Umbilical cord (tissue), 1 donor: ENCODE measurements at regions not wholly inside any gene's neighbourhood (a gene's known extent, or its start where the extent isn't known, plus 50 kb on each side); places are given as distances from the start of the nearest gene placed in this dataset.
A peak's percentile ranks its signal among the peaks of the same experiment; 100 is the strongest.
"Not testable (repeated sequence)": the region's sequence is repeated elsewhere in the genome, so short reads cannot be mapped to it uniquely, and the experiment has no call there.

Source experiments
- DNase-seq: peaks from one replicate; pipeline ENCODE4 v3.0.0-alpha.2; 2015; ENCODE audit warnings: low spot score

DNA sequence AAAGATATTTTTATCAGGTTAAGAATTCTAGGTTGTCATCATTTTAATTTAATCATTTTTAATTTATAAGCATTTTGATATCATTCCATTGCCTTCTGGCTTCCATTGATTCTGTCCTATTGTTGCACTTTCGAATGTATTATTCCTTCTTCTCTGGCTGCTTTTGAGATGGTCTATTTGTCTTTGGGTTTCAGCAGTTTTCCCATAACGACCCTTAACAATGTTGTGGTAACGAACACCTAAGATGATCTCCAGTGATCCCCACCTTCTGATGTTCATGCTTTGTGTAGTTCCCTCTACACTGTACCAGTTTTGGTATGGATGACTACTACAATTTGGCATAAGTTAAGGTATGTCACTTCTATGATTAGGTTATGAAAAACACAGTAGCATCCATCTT, 59.9 kb downstream of the MINAR1 start:
- DNase-seq, result no peak

DNA sequence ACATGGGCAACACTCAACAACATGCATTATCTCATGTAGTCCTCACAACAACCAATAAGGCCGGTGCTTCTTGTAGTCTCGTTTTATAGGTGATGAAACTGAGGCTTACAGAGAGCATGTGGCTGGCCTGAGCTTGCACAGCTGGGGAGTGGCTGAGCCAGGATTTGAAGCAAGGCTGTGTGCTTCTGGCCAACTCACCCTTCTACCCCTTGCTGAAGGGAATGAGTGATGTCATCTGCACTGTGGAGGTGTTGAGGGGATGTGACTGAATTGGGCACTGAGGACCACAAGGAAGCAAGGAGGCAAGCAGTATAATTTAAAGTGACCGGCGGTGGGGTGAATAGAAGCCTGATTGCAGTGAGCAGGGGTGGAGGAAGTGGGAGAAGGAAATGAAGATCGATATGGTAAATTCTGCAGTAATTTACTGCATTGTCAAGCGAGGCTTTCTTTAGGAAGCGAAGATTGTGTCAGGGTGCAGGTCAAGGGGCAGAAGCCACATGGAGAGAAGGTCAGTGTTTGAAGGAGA, 62.3 kb downstream of the MINAR1 start:
- peak; percentile 13 for DNase-seq

DNA sequence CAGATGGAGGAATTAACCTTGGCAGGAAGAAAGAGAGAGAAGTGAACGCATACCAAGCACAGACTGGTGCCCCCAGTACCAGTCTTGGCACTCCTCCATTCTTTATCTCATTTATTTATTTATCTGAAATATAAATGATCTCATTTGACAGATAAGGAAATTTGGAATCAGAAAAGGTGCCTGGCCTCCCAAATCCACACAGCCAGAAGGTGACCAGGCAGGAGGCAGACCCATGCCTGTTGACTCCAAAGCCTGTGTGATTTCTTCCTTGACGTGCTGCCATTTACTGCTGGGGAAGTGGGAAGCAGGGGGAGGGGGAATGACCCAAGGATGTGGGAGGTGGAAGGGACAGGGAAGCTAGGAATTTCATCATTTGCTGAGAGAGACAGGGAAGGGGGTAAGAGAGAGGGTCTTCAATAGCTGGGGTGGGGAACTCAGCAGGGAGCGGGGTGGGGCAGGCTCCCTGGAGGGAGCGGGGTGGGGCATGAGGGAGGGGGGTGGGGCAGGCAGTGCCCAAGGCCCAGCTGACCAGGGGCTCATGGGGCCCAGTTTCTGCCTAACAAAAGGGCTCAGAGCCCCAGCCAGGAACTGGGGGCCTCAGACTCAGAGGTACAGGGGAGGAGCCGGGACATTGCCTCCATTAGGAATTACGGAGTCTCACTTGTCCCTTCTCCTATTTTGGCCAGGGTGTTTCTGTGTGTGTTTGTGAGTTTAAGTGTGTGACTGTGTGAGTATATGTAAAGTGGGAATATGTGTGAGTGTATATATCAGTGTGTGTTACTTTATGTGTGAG, 63.0 kb downstream of the MINAR1 start:
- no peak for DNase-seq

DNA sequence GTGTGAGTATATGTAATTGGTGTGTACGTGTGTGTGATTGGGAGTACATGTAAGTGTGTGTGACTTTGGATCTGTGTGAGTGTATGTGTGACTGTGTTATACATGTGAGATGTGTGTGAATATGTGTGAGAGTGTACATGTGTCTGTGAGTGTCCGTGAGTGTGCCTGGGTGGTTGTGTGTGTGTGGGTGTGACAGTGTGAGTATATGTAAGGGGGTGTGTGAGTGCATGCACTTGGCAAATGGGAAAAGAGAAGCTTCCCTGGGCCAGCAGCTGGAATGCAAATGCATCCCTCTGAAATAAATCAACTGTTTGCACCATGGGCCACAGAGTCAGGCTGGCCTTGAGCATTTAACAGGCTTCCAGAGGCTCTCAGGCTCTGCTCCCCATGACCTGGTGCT, 63.6 kb downstream of the MINAR1 start:
- DNase-seq, result no peak

DNA sequence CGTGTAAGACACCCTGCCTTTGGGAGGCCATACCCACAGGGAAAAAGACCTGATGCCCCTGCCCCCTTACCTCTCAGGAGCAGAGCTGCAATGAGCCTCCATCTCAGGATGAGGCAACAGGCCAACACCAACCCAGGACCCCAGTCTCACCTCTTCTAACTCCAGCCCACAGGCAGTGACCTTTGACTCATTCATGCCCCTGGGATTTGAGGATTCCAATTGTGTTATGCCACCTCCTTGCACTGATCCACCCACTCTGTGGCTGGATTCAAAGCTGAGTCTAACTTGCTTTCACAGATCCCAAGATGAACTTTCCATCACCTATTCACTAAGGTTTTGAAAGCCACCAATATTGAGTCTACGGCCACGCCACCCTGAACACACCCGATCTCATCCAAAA, 64.7 kb downstream of the MINAR1 start:
- no peak for DNase-seq

DNA sequence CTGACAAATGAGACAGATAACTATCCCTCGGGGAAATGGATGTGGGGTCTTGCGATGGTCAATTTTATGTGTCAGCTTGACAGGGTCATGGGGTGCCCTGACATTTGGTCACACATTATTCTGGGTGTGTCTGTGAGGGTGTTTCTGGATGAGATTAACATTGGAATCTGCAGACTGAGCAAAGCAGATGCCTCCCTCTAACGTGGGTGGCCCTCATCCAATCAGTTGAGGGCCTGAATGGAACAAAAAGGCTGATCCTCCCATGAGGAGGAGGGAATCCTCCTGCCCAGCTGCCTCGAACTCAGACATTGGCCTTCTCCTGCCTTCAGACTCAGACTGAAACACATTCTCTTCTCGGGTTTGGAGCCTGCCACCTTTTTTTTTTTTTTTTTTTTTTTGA, 69.0 kb downstream of the MINAR1 start:
- DNase-seq, result no peak

DNA sequence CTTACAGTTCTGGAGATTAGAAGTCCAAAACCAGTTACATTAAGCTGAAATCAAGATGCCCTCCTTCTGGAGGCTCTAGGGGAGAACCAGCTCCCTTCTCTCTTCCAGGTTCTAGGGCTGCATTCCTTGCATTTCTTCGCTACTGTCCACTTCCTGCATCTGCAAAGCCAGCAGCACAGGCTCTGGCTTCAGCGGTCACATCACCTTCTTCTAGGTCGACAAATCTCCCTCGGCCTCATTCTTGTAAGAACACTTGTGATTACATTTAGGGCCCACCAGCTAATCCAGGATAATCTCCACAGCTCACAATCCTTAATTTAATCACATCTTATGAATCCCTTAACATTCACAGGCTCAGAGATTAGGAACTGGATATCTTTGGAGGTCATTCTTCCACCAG, 73.8 kb downstream of the MINAR1 start:
- no peak for DNase-seq

DNA sequence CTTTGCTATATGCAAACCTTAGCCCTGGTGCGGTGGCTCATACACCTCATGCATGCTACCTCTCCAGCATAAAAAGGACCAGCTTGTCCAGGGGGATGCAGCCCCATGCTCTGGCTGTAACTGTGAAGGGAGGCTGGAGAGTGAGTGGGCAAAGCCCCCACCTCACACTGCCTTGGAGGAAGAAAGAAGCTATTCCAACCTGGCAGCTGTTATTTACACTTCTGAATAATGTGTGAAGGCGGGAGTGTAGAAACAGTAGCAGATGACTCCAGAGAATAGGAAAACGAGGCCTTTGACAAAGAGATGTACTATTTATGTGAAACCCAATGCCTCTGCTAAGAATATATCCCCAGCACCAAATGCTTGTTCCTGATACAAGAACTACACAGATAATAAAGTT, 80.7 kb downstream of the MINAR1 start:
- DNase-seq, result not testable (repeated sequence)

DNA sequence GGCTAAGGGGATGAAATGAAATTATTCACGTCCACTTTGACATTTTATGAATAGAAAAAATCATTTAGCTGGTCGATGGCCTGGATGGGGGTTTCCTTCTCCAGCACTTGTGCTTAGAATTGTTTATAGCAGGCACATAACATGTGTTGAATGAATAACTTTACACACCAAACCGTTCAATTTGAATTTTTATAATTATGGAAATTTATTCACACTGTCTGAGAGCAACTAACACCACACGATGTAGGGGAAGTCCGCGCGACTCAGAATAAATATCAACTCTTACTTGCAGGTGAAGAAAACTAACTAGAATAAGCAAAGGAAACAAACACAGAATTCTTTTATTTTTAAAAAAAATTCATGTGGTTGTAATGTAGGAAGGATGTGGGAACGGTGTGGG, 81.3 kb downstream of the MINAR1 start:
- DNase-seq, result no peak

DNA sequence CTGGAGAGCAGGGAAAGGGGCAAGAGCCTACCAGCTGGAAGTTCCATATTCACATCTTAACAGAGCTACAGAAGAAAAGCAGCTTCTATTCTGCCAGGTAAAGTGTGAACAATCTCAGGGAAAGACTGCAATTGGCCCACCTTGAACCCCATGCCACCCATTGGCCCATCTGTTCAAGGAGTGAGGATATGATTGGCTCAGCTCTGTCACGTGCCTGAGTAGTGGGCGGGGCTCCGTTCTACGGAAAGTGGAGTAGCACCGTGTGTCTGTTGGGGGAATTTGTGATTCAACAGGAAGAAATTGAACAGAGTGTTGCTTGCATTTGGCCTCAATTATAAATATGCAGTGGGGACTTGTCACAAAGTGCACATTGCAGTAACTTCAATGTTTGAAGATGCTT, 81.8 kb downstream of the MINAR1 start:
- no peak for DNase-seq

DNA sequence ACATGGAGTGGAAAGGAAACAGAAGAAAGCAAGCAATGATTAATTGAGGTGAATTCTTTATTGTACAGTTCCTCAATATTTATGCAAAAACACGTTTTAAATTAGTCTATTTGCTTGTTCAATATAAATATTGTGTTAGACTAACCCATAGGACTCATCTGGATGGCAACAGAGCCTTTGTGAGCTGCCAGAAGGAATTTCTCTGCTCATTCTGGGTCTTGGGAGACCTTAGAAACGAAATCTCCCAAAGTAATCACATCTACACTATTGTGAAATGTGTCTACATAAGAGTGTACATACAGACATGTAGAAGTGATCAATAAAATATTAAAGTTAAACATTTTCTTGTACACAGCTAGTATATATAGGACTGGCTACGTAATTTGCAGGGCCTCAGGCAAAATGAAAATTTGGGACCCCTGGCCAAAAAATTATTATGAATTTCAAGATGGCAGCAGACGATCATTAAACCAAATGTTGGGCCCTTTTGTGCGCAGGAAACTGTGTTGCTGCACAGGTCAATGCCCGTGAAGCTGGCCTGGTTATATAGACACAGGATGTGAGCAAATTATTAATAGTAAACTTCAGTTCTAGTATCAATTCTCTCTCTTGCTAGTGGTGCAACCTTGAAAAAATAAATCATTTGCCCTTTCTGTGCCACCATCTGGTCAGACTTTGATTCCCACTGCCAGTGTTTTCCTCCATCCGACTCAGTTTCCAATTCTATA, 83.3 kb downstream of the MINAR1 start:
- no peak for DNase-seq

DNA sequence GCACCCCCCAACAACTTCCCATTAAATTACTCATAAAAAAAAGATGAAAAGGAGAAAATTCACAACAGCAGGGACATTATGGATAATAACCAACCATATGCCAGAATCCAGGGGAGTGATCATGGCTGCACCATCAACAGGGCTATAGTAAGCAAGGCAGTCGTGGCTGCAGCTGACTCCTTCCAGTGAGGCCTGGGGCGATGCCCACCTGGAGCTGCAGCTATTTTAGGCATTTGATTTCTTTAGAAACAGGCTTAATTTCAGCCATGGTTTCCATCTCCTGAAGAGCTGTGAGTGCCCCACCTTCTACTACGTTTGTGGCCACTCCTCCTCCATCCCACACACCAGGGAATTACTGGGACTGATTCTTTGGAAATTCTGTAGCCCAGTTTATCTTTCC, 84.0 kb downstream of the MINAR1 start:
- no peak for DNase-seq

DNA sequence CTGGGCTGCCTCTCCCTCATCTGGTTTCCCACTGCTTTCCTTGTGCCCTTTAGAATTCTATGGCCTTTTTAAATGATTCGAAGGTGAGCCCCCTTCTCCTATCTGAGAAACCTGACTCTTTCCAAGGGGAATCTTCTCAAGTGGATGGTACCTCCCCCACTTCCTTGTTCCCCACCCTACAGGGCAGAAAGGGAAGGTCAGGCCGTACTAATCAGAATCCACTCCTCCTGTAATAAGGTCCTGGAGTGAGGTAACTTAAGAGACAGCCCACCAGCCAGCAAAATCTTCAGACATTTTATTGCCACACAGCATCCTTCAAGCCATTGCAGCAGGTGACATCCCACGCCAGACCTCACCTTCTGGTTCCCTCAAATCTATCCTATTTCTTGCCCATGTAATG, 84.5 kb downstream of the MINAR1 start:
- DNase-seq, result no peak

DNA sequence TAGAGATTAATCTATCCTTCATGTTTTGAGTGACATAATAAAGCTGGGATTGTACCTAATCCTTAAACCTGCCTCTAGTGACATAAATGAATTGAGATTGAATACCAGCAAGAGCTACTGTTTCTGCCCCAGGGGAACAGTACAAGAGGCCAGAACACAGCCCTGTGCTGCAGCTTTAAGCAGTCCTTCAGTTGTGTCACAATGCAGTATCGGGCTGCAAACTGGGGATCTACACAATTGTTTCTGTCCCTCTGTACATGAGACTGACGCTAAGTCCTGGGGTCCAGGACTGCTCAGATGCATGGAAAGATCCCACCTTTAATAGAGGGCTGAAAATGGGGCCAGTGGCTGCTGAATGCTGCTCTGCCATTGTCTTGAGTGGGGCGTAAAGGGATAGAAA, 87.5 kb downstream of the MINAR1 start:
- DNase-seq, result no peak

DNA sequence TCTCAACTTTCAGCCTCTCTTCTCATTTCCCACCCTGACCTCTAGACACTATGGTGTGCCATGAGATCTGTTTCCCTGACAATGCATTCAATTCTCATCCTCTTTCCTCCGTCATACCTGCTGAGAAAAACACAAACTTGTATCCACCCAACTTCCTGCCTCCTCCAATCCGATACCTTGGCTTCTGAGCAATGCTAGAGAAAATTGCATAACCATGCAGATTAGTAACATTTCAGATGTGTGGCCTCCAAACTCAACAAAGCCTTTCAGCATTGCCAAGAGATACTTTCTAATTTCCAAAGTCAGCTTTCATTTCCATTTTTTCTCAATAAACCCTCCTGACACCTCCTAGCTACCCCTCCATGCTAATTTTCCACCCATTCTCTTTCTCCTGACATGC, 88.5 kb downstream of the MINAR1 start:
- no peak for DNase-seq

DNA sequence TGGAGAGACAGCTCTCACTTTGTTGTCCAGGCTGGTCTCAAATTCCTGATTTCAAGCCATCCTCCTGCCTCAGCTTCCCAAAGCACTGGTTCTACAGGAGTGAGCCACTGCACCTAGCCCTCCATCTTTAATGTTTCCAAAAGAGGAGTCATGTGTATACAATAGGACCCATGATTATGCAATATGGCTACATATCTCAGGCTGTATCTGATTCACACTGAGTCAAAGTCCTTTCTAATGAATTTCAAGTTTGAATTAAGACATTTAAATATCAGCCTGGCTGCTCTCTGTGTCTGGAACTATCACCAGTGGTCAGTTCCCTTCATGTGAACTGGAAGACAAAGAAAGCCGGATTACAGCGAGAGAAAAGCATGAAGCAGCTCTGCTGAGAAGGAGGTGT, 90.5 kb downstream of the MINAR1 start:
- no peak for DNase-seq

DNA sequence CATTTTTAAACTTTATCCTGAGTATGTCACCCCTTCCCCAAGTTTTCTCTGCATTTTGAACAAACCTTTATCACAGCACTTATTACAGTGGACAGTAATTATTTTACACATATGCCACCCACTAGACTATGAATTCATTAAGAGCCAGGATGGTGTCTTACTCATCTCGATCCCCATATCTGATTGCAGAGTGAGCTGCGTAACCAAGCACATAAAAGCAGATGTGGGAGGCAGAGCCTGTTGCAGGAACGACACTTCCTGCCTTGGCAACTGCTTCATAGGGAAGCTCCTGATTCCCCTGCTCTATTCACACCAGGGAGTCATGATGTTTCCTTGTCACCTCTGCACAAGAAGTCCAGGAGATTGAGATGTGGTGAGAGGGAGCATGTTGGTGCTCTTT, 91.1 kb downstream of the MINAR1 start:
- DNase-seq, result no peak

DNA sequence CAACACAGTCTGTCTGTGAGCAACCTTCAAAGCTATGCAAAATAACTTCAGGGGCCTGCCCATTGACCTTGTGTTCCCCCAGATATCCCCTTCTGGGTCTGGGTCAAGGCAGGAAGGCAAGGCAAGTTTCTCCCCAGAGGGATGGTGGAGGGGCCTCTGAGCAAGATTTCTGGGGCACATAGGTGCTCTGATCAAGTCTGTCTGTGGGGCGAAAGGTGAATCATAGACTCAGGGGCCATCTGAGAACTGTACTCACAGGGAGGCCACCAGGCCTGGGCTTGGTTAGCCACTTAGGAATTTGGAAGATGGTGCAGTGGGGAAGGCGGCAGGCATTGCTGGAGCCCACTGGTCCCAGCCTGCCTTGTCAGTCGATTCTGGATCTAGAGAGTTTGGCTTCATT, 92.4 kb downstream of the MINAR1 start:
- DNase-seq, result no peak

DNA sequence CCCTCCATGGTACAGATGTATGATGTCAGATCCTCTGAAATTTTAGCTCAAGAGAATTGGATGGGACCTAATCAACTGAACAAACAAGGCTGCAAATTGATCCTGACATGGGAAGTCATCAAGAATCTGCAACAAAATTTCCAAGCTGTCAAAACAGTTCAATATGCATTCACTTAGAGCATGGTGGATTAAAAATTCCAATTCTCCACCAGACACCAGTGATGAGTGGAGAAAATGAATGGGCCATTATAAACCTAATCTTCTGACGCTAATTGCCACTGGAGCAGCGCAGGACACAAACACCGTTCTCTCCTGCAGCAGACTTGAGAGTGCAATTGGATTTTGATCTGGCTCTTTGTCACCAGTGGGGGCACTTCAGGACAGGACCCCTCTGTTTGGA, 94.2 kb downstream of the MINAR1 start:
- no peak for DNase-seq

DNA sequence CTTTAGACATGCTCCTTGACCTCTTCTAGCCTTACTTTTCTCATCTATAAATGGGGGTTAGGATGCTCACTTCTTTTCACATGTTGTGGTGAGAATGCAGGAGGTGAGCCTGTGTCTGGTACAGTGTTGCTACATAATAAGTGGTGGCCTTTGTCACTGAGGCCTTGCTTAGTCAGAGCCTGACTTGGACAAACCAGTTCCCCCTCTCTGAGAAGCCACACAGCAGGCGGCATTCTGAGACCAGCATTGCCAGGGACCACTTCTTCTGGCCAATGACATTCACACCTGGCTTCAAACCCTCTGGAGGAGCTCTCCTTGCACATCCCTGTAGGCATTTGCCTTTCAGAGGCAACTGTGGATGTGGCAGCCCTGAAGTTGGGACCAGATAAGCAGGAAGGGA, 95.7 kb downstream of the MINAR1 start:
- DNase-seq, result no peak

DNA sequence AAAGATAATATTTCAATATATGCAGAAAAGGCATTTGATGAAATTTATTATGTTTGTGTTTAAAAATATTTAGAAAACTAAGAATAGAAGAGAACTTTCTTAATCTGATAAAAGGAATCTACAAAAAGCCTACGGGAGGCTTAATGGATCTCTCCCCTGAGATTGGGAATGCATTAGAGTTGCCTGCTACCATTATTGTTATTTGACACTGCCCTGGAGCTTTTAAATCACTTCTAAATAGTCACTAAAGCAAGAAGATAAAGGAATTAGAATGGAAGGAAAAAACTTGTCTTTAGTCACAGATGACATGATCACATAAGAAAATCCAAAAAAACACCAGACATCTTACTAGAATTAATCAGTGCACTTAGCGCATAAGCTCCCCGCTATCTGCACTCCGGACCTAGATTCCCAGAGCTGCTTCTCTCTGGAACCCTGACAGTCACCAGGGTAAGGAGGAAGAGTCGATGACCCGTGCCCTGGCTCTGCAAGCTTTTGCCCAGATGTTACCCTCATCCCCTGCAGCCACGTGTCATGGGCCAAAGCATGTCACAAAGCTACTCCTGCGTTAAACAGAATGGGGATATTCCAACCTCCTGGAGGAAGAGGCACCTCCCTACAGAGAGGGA, 97.1 kb downstream of the MINAR1 start:
- DNase-seq, result no peak

DNA sequence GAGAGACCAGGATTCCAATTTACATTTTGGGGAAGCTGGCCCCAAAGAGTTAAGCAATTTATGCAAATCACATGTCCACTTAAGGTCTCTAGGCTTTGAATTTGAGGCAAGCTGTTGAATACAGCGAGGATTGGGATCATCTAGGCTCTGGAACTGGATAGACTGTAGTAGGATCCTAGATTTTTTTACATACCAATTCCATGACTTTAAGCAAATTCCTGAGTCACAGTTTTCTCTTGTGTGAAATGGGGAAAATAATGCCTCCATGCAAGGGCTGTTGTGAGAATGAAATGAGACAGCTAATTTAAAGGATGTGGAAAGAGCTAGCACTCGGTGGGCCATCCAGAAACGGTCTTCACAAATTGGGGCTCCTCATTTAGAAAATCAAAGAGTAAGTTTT, 103.4 kb downstream of the MINAR1 start:
- DNase-seq, result peak; percentile 44

DNA sequence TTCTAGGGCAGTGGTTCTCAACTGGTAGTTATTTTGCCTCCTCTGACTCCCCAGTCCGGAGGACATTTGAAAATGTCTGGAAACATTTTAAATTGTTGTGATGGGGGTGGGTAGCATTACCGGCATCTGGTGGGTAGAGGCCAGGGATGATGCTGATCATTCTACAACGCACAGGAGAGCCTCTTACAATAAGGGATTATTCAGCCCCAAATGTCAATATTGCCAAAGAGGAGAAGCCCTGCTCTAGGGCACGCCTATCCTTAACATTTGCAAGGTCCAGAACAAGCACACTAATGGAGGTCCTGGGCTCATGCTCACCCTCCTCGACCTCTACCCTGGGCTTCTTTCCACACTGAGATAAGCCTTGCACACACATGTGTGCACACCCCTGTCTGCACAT, 106.4 kb downstream of the MINAR1 start:
- no peak for DNase-seq
